VCaP (cell line): ENCODE measurements at regions not wholly inside any gene's neighbourhood (a gene's known extent, or its start where the extent isn't known, plus 50 kb on each side); places are given as distances from the start of the nearest gene placed in this dataset.

Experiments
- H3K27ac ChIP-seq: fragments of 450-650 bp; 2 replicates; pipeline ENCODE4 v1.5.1; 2017
- CTCF ChIP-seq: fragments of 450-650 bp; conservative IDR thresholded peaks from 2 replicates; pipeline ENCODE4 v1.5.1; 2017; ENCODE audit warnings: mild to moderate bottlenecking, moderate library complexity

- TF ChIP-seq CTCF, result no peak
- H3K27ac ChIP-seq, result no peak overlapping the region
These were observed 1660.8 kb upstream of the ACO1 start for GRCh38 chr9:30723656-30724055.

- peak; percentile 42 for TF ChIP-seq CTCF
- H3K27ac ChIP-seq, result no peak overlapping the region
These were observed 1652.4 kb upstream of the ACO1 start for GRCh38 chr9:30732060-30732459.

DNA sequence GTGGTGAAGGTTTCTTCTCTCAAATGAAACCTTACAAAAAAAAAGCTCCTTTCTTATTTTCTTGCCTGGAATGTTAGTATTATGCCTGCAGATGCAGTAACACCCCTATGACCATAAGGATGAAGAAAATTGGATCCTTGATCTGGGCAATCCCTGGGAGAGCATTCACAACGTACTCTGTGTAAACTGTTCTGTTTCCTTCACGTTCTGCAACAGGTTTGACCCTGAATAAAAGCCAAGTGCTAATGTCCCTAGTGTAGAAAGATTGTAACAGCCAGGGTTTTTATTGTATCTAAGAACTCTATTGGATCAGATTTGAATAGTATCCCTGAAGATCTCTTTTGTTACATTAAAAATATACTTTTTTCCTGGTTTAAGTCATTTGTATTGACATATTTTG lies 1639.6 kb upstream of the ACO1 start:
- no peak; the same call in 1 of the 2 replicates for TF ChIP-seq CTCF
- no peak overlapping the region for H3K27ac ChIP-seq

DNA sequence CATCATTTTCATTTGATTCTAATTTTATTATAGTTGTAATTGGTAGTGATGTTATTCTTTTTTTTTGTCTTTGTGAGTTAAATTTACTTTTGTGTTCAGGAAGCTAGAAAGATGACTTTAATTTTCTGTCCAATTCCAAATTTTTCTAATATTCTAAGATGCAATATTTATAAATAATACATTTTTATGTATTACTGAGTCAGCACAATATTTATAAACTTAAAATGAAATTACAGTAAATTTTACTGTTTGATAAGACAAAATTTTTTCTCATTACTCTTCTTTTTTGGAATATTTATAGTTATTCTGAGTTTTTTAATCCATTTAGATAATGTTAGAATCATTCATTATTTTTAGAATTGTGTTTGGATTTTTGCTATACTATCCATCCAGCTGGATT lies 1637.9 kb upstream of the ACO1 start:
- TF ChIP-seq CTCF, result no peak; the same call in 1 of the 2 replicates

GRCh38 chr9:30757723-30758122 lies 1626.7 kb upstream of the ACO1 start:
- TF ChIP-seq CTCF, result no peak

More for the DNA sequence above, 1637.9 kb upstream of the ACO1 start:
- H3K27ac ChIP-seq, result no peak overlapping the region

GRCh38 chr9:30758726-30759446 lies 1625.6 kb upstream of the ACO1 start:
- H3K27ac ChIP-seq, result no peak overlapping the region
- TF ChIP-seq CTCF, result no peak

More at GRCh38 chr9:30757723-30758122, 1626.7 kb upstream of the ACO1 start:
- no peak overlapping the region for H3K27ac ChIP-seq

DNA sequence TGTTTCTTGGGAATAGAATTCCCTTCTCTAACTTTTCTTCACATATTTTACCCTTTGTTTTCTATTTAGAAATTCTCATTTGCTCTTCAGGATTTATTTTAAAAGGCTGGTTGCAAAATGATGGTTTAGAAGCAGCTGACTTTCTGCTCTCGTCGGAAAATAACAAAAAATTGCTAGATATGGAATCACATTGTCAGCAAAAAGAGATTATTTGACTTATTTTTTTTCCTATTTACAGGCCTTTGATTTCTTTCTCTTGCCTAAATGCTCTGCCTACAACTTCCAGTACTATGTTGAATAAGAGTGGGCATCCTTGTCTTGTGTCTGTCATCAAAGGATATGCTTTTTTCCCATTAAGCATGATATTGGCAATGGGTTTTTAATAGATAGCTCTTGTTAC lies 1619.1 kb upstream of the ACO1 start:
- H3K27ac ChIP-seq, result no peak overlapping the region
- TF ChIP-seq CTCF, result no peak
